DOHH2 (cell line): ENCODE measurements at regions not wholly inside any gene's neighbourhood (a gene's known extent, or its start where the extent isn't known, plus 50 kb on each side); places are given as distances from the start of the nearest gene placed in this dataset.

ENCODE experiments used
- EZH2phosphoT487 ChIP-seq: fragments of 200-600 bp; sonication (generic); IDR thresholded peaks from 2 replicates; pipeline ENCODE4 v1.6.1; 2017; ENCODE audit warnings: borderline replicate concordance, mild to moderate bottlenecking, antibody characterized with exemption, low read length, moderate library complexity, mixed read lengths
- TF ChIP-seq, protein P1 (sequence below): fragments of 200-600 bp; sonication (generic); IDR thresholded peaks from one replicate; pipeline ENCODE4 v1.5.1; 2014; ENCODE audit warnings: antibody characterized with exemption, mild to moderate bottlenecking, low read depth, low read length; ENCODE audit not compliant: poor library complexity, severe bottlenecking

DNA sequence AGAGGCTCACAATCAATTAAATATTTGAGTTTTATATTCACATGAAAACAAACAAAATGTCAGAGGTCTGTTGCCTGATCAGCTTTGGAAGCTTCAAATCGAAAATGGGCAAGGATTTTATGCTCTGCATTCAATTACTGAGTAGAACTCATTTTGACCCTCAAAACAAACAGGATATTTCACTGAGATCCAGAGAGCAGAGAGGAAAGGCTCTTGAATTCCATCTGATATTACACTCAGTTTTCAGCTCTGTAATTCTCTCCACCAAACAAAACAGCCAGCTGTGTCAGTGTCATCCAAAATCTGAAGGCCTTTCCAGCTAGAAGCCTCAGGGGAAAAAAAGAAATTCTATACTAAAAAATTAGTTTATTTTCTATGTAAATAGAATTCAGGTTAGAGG, 128.6 kb upstream of the FLRT2 start:
- no peak for TF ChIP-seq EZH2phosphoT487
- TF ChIP-seq, protein P1, sequence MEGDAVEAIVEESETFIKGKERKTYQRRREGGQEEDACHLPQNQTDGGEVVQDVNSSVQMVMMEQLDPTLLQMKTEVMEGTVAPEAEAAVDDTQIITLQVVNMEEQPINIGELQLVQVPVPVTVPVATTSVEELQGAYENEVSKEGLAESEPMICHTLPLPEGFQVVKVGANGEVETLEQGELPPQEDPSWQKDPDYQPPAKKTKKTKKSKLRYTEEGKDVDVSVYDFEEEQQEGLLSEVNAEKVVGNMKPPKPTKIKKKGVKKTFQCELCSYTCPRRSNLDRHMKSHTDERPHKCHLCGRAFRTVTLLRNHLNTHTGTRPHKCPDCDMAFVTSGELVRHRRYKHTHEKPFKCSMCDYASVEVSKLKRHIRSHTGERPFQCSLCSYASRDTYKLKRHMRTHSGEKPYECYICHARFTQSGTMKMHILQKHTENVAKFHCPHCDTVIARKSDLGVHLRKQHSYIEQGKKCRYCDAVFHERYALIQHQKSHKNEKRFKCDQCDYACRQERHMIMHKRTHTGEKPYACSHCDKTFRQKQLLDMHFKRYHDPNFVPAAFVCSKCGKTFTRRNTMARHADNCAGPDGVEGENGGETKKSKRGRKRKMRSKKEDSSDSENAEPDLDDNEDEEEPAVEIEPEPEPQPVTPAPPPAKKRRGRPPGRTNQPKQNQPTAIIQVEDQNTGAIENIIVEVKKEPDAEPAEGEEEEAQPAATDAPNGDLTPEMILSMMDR, result no peak
